Stimulated activated CD8-positive, alpha-beta memory T cell treated with anti-CD3 and anti-CD28 coated beads, Interleukin-15, amount 100 ng/mL, for 48 hours (primary cell): ENCODE measurements at regions not wholly inside any gene's neighbourhood (a gene's known extent, or its start where the extent isn't known, plus 50 kb on each side); places are given as distances from the start of the nearest gene placed in this dataset.

Experiments used
- DNase-seq, 2 donors: peaks; one replicate each; pipeline ENCODE4 v3.0.0-alpha.2; 2020; ENCODE audit warnings: low read depth in 2 of 2

DNA sequence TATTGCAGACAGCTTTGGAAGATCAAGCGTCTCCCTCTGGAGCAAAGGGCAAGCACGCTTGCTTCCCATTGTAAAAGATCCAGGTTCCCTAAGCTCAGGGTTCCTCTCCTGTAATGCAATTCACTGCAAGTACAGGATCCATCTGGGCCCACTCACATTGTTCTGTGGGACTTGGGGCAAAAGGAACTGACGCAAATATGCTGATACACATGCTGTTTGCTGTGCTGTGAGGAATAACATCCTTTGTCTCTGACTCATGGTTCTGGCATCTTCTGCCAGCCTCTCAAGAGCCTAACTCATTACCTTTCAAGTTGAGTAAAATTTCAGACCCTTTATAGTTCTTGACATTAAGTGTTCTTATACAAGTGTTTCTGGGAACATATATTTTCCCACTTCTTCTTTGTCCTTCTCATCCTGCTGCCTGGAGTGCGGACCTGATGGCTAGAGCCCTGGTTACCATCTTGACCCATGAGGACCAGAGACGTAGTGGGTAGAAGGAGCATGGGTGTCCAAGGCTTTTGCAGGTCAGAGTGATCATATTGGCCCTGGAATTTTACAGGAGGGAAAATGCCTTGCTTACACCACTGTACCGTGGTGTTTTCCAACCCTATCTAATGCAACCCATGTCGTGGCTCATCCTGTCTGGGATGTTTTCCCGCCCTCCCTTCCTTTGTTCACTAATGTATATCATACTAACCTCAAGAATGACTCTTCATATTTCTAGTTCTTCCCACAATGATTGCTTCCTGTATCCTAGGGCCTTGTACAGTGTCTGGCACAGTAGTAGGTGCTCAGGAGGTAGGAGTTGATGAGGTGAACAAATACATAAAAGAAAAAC lies 145.7 kb upstream of the GLI2 start:
- DNase-seq = no peak

DNA sequence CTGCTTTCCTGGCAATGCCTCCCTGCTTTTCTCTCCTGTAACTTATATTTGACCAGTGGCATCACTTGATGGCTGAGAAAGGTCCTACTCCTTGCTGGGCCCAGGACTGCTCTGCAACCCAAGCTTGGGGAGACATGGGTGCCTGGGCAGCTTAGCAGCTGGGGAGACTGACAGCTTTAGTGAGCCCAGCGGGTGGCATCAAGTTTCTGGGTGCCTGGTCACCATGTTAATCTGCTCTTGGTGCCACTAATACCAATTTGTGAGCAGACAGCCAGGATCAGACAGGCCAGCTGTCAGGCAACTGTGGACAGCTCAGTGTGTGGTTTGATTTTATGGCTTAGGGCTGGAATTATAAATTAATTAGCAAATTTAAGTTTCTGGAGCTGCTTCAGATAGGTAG lies 144.8 kb upstream of the GLI2 start:
- no peak for DNase-seq

DNA sequence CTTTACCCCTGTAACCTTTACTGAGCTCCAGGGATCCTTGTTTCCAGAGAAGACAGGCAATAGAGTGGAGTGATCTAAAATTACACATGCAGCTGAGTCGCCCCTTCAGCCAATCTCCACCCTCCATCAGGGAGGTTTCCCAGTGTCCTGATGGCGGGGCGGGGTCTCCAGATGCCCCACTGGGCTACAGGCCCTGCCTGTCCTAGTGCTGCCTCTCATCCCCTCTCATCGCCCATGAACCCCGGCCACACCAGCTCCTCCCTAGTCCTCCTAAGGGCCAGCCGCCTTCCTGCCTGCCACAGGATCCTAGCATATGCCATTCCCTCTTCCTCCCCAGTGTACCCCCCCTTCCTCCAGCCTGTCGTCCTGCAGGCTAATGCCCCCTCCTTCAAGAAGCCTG lies 144.1 kb upstream of the GLI2 start:
- DNase-seq = no peak

DNA sequence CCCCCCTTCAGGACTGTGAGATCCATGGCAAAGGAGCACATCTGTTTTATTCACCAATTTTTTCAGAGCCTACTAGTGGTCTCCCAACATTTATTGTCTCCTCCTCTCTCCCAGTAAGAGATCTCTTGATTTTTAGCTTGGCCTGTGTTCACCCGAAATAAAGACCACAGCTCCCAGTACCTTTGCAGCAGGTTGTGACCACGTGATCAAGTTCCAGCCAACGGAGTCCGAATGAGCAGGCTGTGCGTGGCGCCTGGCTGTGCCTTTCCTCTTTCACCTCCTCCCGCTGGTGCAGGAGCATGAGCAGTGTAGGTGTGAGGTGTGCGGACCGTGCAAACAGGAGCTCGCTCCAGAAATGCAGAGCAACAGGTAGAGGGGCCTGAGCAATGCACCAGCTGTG lies 143.6 kb upstream of the GLI2 start:
- no peak for DNase-seq

DNA sequence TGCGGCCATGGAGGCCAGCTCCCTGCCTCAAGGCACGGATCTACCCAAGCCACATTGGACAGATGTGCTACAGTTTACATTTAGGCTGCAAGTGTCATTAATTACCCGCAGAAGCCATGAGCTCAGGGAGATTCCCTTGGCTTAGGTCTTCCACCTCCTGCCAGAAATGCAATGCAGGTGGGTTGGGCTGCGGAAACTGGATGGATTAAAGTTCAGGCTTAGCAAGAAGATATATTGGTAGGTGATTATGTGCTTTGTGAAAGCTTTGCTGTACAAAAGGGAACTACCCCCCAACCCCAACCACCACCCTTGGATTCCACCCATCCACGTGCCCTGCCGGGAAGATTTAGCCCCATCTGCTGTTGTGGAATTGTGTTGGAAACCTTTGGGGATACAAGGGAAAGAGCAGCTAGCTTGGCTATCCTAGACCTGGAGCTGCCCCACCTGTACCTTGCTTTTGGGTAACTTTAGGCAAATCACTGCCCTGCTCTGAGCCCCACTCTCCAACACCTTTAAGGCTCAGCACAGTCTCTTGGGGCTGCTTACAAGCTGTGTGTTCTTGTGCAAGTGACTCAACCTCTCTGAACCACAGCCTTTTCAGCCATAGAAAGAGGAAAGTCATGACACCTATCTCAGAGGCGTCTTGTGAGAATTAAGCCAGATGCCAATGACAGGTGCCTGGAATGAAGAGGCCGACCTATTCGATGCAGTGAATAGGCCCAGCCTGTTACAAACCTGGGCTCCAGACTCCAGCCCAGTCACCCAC lies 141.6 kb upstream of the GLI2 start:
- no peak for DNase-seq

DNA sequence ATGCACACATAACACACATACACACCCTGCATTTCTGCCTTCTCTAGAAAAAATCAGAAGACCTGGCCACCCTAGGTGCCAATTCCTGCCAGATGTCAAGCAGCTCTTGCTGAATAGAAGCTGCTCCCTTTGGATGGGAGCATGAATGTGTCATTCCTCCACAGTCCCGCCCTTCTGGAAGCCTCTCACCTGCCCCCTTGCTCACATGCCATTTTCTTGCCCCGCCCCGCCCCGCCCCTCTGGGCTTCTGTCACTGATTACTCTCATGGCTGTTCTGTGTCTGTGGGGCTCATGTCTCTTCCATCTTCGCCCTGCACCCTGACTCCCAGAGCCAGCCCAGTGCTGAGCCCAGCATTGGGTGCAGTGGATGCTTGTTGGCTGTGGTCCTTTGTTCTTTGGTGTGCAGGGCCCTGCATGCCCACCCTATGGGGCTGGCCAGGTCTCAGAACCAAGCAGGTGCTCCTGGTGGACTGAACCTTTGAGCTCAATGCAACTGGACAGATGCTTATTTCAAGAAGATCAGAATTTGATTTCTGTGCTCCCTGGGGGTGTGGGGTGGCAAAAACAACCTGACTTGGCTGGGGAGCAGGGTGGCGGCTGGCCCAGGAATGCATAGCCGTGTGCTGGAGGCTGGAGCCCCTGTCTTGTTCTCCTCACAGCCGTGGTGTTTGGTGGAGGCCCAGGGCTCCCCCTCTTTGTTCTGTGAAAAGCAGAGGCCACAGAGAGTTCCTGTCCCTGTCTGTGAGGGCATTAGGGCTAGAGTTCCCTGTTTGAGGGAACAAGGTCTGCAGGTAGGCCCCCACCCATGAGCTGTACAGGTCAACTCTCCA lies 140.6 kb upstream of the GLI2 start:
- DNase-seq = no peak

DNA sequence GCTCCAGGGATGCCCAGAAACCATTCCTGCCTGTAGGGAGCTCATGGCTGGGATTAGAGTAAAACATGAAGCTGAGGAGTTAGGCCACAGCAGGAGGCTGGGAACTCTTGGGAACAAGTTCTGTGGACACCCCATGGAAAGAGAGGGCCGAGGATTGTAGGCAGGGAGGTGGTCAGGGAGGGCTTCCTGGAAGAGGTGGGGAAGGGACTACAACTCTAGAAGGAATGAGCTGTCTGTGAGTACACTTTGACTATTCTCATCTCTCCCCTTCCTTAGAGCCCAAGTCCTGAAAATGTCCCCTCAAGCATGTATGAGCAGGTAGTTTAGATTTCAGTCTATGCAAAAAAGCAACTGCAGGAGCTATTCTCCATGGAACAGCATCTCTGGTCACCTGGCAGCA lies 139.9 kb upstream of the GLI2 start:
- no peak for DNase-seq

DNA sequence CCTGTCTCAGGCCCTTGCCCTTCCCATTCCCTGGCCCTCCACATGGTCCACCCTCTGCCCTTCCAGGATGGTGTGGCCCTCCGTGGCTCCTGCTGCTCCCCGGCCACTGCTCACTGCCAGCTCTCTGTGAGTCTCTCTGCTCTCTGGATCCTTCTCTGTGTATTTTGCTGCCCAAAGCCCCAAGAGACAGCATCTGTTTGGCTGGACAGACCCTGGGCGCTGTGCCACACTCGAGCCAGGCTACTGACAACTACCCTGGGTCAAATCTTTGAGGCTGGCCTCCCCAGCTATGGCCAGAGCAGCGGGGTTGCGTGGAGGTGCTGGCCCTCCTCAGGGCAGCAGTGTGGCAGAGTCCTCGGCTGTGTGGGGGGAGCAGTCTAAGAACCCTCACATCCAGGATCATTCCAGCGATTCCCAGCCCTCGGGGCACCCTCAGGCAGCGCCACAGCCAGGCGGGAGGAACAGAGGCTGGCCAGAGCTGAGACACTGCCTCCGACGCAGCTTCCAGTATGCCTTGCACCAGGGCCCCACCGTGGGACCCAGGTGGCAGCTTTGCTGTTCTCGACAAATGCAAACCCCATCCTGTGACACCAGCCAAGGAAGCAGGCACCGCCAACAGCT lies 139.4 kb upstream of the GLI2 start:
- DNase-seq = no peak

DNA sequence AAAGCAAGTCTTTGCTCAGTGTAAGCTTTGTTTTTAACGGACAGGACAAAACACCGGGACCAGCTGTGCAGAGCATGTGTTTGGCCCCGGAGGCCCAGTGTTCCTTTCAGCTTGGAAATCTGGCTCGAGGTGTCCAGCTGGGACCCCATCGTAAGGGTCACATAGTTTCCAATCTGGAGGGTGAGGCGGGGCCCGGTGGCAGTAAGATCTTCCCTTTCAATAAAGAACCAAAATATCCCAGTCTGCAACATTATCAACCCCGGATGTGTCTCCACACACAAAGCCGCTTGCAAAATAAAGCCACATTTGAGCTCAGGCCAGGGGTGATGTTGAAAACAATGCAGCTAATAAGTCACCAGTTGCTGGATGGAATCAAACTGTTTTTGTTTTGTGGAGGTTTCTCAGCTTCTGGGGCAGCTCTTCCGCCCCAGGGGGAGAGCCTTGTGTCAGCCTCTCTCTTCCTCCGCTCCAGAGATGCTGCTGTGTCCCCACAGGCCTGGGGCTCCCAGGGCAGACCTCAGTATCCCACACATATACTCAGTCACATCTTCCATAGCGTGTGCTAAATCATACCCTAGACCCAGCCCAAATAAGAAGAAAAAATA lies 138.6 kb upstream of the GLI2 start:
- DNase-seq = no peak

DNA sequence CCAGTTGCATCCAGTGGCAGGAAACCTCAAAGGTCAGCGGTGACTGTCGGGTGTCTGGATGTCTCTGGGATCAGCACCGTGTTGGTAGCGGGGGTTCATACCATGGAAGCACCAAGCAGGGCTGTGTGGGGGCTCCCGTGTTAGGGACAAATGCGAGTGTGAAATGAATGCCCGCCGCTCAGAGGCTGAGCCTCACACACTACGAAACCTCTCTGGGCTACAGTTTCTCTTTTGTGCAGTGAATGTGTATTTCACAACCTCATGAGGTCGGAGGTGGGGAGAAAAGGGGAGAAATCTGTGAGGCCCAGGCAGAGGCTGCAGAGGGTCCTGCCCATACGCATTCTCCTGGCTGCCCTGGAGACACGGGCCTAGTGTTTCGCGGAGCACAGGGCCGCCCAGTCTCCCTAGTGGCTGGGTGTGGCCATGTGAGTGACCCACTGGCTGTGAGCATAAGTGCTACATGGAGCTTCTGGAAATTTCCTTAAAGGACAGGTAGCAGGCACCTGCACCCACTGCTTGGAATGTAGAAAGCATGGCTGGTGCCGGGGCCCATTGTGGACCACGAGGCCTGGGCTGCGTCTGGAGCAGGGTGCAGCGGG lies 138.0 kb upstream of the GLI2 start:
- no peak for DNase-seq

DNA sequence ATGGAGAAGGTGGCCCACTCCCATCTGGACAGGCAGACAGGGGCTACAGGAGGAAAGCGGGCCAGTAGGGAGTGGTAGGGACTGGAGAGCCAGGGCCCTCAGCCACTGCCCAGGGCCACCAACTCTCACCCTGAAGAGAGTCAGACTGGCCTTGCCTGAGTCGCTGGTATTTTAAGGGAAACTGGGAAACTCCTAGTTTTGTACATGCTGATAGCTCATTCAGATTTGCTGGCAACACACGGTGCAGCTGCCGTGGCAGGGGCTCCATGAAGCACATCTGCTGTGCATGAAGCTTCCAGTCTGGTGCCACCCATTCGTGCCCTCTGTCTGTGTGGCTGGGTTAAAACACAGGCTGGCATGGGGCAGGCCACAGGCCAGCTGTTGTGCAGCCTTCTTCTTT lies 137.3 kb upstream of the GLI2 start:
- DNase-seq = no peak

DNA sequence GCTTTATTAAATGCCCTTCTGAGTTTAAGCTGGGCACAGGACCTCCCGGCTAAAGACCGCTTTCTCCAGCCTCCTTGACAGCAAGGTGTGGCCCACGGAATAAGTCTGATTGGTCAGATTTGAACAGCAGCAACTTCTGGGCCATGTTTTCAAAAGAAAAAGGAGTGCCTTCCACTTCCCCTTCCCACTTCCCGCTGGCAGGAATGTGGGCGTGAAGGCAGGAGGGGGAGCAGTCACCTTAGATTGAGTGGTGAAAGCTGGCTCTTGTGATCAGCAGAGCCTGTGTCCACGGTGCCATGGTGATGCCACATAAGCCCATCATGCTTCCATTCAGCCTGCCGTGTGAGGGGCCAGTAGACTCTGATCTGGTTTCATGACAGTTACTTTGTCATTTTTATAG lies 136.6 kb upstream of the GLI2 start:
- no peak for DNase-seq

DNA sequence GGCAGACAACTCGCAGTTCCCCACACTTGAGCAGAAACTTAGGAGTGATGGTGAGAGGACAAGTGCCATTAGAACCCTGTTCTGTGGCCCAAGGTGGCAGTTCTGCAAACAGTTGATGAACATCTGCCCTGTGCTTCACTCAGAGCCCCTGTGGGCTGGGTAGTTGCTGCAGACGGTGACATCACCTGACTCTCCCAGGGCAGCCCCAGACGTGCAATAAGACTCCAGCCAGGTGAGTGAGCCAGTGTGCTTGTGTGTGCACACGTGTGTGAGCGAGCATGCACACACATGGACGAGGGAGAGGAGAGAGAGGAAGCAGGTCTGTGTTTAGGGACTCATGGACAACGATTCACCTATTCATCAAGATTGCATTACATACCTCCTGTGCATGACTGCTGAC lies 136.0 kb upstream of the GLI2 start:
- no peak for DNase-seq

DNA sequence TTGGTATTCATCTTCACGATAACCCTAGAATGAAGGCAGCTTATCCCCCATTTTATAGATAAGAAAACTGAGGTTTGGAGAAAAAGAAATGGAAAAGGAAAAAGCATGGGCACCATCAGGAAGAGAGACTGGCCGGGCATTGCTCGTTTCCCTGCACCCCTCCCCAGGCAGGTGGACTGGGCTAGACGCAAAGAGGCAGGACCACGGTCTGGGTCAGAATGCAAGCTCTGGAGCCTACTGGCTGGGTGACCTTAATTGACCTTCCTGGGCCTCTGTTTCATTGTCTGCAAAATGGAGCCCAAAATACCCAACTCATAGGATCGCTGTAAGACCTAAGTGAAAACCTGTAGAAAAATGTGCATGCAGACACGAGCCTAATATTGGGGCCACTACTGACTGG lies 135.3 kb upstream of the GLI2 start:
- DNase-seq = no peak

DNA sequence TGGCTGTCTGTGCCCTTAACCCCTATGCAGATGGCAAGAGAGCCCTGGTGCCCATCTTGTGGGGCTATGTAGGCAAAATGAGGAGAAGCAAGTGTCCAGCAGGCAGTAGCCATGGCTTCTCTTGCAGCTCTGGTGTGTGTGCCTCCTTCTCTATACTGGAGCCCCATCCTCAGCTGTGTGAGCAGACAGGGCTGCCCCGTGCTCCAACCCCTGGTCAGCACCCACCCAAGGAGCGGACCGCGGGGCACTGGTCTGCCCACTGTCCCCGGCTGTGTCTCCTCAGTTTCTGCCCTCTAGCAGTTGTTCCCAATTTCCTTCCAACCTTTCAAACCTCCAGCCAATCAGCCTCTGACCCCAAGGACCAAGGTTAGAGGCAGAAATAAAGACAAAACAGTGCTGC lies 134.9 kb upstream of the GLI2 start:
- no peak for DNase-seq

DNA sequence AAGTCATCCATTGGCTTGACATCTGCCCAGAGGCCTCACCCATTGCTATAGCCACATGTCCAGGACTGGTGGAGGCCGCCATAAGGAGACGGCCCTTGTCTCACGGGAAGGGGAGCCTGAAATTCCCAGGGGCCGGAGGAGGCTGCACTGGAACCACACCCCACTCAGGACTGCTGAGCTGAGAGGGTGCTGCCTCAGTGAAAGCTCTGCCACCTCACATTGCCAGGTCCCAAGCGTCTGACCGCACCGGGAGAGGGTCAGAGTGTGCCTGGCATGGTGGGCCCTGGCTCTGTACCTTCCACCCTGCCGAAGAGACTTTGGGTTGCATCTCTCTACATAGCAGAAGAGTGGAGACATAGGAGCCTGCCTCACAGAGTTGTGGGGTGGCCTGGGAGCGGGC lies 134.1 kb upstream of the GLI2 start:
- no peak for DNase-seq

DNA sequence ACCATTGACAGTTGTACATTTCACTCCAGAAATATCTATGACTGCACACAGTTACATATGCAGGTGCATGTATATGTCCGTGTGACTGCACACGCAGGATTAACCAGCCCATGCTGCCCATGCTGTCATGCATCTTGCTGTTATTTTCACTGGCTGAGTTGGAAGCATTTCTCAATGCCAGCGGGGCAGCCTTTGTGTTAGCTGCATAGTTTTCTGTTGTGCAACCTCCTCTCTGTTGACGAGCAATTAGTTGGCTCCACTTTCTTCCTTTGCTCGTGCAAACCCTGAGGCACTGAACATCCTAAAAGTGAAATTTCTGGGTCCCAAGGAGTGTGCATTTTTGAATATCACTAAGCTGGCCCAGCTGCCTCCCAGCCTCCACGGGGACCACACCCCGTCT lies 133.4 kb upstream of the GLI2 start:
- DNase-seq = no peak

DNA sequence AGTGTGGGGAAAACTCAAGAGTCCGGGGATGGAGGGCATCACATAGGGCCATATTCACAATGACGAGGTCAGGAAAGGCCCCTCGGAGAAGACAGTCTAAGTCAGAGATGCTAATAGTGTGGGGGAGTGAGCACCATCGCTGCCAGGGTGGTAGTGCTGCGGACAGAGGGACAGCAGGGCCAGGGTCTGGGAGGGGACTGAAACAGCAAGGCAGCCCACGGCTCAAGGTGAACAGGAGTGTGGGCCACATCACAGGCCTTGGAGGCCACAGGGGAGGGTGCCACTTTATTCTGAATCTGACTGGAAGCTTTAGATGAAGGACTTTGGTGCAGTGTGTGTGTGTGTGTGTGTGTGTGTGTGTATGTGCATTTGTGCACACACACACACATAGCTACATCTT lies 130.9 kb upstream of the GLI2 start:
- DNase-seq = no peak

DNA sequence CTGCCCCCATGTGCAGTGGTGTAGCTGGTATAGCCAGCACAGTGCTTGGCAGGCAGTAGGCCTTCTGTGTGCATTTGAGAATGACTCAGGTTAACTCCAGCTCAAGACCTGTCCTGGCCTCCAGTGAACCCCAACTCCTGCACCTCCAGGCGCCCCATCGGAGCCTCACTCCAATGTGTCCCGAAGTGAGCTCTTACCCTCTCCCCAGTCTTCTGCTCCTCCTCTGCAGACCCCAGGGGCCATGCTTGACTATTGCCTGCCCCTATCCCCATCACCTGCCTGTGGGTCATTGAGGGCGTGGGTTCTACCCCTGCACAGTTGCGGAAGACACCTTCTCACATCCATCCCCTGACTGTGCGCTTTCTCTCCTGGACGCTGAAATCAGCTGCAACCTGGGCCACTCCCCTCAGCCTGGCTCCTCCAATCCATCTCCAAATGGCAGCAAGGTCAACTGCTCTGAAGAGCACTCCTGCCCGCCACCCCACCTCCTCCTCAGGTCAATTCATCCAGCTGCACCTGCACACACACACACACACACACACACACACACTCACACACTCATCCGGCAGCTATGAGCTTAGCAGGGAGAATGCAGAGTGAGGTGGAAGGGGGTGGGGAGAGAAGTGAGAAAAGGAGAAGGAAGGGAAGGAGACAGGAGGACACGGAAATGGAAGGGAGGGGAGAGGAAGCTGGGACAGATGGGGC lies 130.3 kb upstream of the GLI2 start:
- no peak for DNase-seq

DNA sequence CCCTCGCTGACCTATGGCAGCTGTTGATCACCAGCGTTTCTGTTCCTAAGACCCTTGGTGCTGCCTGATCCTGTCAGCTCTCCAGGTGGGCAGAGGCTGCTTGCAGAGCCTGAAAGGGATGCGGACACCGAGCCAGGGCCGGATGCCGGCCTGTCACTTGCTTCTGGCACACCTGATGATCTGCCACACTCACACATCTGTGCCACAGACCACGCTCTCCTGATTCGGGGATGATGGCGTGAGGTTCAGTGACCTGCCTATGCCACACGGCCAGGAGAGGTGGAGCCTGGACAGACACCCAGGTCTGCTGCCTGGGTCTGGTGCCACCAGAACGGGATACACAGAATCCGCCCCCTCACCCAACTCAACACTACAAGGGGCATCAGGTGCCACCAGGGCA lies 129.4 kb upstream of the GLI2 start:
- no peak for DNase-seq

DNA sequence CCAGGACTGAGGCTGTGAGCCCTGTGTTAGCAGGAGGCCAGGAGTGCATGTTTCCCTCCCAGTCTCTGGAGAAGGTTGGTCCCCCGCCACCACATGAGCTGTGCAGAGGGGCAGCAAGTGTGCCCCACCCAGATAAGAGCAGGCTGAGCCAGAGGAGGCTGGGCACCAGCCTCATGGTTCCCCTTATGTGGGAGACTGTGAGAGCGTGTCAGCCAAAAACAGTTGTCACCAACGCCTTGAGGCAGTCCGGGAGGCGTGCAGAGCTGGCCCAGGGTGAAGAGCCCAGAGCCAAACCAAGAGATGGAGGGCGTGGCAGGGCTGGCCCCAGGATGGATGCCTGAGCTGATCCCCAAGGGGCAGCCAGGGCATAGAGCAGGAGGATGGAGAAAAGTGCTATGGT lies 128.7 kb upstream of the GLI2 start:
- no peak for DNase-seq
